OCI-LY3 (cell line): ENCODE measurements at regions not wholly inside any gene's neighbourhood (a gene's known extent, or its start where the extent isn't known, plus 50 kb on each side); places are given as distances from the start of the nearest gene placed in this dataset.

Experiments used
- H2AFZ ChIP-seq: fragments of 200-600, 300-600 bp; shearing (Covaris generic); 2 replicates; pipeline ENCODE4 v1.6.0; 2014; ENCODE audit warnings: antibody characterized with exemption, low read depth, low read length
- H3K27ac ChIP-seq: fragments of 200-600, 300-600 bp; sonication (generic); 2 replicates; pipeline ENCODE4 v1.5.1; 2014; ENCODE audit warnings: mild to moderate bottlenecking, low read length, moderate library complexity, mixed read lengths
- H3K27me3 ChIP-seq: fragments of 200-600, 300-600 bp; sonication (generic); 2 replicates; pipeline ENCODE4 v1.6.1; 2014; ENCODE audit warnings: low read depth, low read length, mixed read lengths
- H3K36me3 ChIP-seq: fragments of 200-600, 300-600 bp; sonication (generic); replicated peaks from 2 replicates; pipeline ENCODE3; 2014; ENCODE audit warnings: low read depth, low read length, mixed read lengths
- H3K4me1 ChIP-seq: fragments of 300-600, 200-600 bp; sonication (generic); 2 replicates; pipeline ENCODE4 v1.6.1; 2014; ENCODE audit warnings: low read length, mixed read lengths
- H3K4me2 ChIP-seq: fragments of 200-600, 300-600 bp; sonication (generic); 2 replicates; pipeline ENCODE4 v1.6.1; 2014; ENCODE audit warnings: low read length, mixed read lengths
- H3K4me3 ChIP-seq: fragments of 300-600, 200-600 bp; sonication (generic); 2 replicates; pipeline ENCODE4 v1.5.1; 2014; ENCODE audit warnings: antibody characterized with exemption, mild to moderate bottlenecking, low read length, moderate library complexity
- H3K79me2 ChIP-seq: fragments of 300-600, 200-600 bp; shearing (Covaris generic); 2 replicates; pipeline ENCODE4 v1.6.1; 2014; ENCODE audit warnings: mild to moderate bottlenecking, low read length, mixed read lengths
- H3K9ac ChIP-seq: fragments of 300-600, 200-600 bp; shearing (Covaris generic); 2 replicates; pipeline ENCODE4 v1.6.0; 2014; ENCODE audit warnings: mild to moderate bottlenecking, low read length, moderate library complexity
- H3K9me3 ChIP-seq: fragments of 200-600, 300-600 bp; shearing (Covaris generic); 2 replicates; pipeline ENCODE4 v1.6.1; 2014; ENCODE audit warnings: low read length, mixed read lengths; ENCODE audit not compliant: insufficient read depth
- H4K20me1 ChIP-seq: fragments of 200-600, 300-600 bp; sonication (generic); 2 replicates; pipeline ENCODE4 v1.6.1; 2016; ENCODE audit warnings: low read length, mixed read lengths; ENCODE audit not compliant: insufficient read depth
- EZH2phosphoT487 ChIP-seq: fragments of 200-600 bp; shearing (Covaris generic); IDR thresholded peaks from 2 replicates; pipeline ENCODE4 v1.6.1; 2018; ENCODE audit warnings: antibody characterized with exemption, mixed run types, low read depth
- TF ChIP-seq, protein P1 (sequence below): fragments of 200-600, 300-600 bp; sonication (generic); IDR thresholded peaks from 2 replicates; pipeline ENCODE4 v1.5.1; 2014; ENCODE audit warnings: antibody characterized with exemption, low read length, low read depth

- H3K4me3 ChIP-seq: no peak overlapping the region
- H4K20me1 ChIP-seq: no peaks in the 10 kb centered on the region
- no peak overlapping the region for H2AFZ ChIP-seq
- TF ChIP-seq, protein P1, sequence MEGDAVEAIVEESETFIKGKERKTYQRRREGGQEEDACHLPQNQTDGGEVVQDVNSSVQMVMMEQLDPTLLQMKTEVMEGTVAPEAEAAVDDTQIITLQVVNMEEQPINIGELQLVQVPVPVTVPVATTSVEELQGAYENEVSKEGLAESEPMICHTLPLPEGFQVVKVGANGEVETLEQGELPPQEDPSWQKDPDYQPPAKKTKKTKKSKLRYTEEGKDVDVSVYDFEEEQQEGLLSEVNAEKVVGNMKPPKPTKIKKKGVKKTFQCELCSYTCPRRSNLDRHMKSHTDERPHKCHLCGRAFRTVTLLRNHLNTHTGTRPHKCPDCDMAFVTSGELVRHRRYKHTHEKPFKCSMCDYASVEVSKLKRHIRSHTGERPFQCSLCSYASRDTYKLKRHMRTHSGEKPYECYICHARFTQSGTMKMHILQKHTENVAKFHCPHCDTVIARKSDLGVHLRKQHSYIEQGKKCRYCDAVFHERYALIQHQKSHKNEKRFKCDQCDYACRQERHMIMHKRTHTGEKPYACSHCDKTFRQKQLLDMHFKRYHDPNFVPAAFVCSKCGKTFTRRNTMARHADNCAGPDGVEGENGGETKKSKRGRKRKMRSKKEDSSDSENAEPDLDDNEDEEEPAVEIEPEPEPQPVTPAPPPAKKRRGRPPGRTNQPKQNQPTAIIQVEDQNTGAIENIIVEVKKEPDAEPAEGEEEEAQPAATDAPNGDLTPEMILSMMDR: no peak
- TF ChIP-seq EZH2phosphoT487: no peak
- H3K4me2 ChIP-seq: no peak overlapping the region
- no peaks in the 10 kb centered on the region for H3K36me3 ChIP-seq
- H3K27ac ChIP-seq: no peak overlapping the region
- H3K27me3 ChIP-seq: no peaks in the 10 kb centered on the region
- no peaks in the 10 kb centered on the region for H3K4me1 ChIP-seq
- no peak overlapping the region for H3K9ac ChIP-seq
- H3K79me2 ChIP-seq: no peaks in the 10 kb centered on the region
- H3K9me3 ChIP-seq: no peaks in the 10 kb centered on the region
Observed at GRCh38 chr17:6352016-6352415, 82.9 kb downstream of the AIPL1 start.

DNA sequence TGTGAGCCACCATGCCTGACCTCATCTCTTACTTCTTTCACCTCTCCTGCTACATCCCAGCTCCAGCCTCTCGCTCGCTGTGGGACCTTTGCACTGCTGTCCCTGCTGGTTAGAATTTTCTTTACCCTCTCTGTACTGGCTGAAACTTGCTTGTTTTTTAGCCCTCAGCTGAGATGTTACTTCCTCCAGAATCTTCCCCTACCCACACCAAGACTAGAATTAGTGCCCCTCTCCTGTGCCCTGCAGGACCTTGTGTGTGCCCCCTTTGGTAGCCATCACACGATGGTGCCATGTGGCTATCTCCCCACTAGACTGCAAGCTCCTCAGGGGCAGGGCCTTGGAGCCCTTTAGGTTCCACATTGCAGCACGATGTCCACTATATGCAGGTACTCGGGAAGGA, 84.1 kb downstream of the AIPL1 start:
- no peak overlapping the region for H3K27ac ChIP-seq
- no peak overlapping the region for H3K9ac ChIP-seq
- H3K4me1 ChIP-seq: no peaks in the 10 kb centered on the region
- TF ChIP-seq EZH2phosphoT487: no peak
- TF ChIP-seq, protein P1: no peak
- H3K4me2 ChIP-seq: no peak overlapping the region
- no peaks in the 10 kb centered on the region for H3K79me2 ChIP-seq
- no peaks in the 10 kb centered on the region for H3K9me3 ChIP-seq
- no peak overlapping the region for H2AFZ ChIP-seq
- no peak overlapping the region for H3K4me3 ChIP-seq
- no peaks in the 10 kb centered on the region for H3K36me3 ChIP-seq
- H4K20me1 ChIP-seq: no peaks in the 10 kb centered on the region
- no peaks in the 10 kb centered on the region for H3K27me3 ChIP-seq

DNA sequence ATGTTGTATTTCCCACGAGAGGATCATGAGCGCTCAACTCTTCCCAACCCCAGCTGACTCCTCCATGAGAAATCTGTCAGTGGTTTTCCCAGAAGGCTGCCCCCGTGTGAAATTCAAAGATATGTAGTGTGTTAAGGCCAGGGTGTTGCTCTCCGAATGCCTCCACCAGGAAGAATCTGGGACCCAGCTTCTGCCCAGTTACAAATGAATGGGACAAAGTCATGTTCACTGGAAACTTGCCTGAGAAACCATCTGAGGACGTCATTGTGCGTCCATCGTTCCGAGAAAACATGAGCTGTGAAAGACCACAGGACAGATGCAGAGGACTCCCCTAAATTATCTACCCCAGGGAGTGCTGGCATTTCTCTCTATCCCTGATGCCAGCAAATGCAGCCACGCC, 86.0 kb downstream of the AIPL1 start:
- no peaks in the 10 kb centered on the region for H3K27me3 ChIP-seq
- no peak overlapping the region for H3K9ac ChIP-seq
- H3K4me3 ChIP-seq: no peak overlapping the region
- TF ChIP-seq EZH2phosphoT487: no peak
- TF ChIP-seq, protein P1: no peak
- H3K9me3 ChIP-seq: no peaks in the 10 kb centered on the region
- no peak overlapping the region for H2AFZ ChIP-seq
- H4K20me1 ChIP-seq: no peaks in the 10 kb centered on the region
- no peaks in the 10 kb centered on the region for H3K4me1 ChIP-seq
- no peak overlapping the region for H3K27ac ChIP-seq
- no peak overlapping the region for H3K4me2 ChIP-seq
- no peaks in the 10 kb centered on the region for H3K79me2 ChIP-seq
- H3K36me3 ChIP-seq: no peaks in the 10 kb centered on the region

GRCh38 chr17:6347776-6348175, 87.1 kb downstream of the AIPL1 start:
- no peaks in the 10 kb centered on the region for H3K4me1 ChIP-seq
- H3K4me2 ChIP-seq: no peak overlapping the region
- H3K9me3 ChIP-seq: no peaks in the 10 kb centered on the region
- no peak overlapping the region for H3K4me3 ChIP-seq
- no peak overlapping the region for H2AFZ ChIP-seq
- H3K9ac ChIP-seq: no peak overlapping the region
- no peaks in the 10 kb centered on the region for H4K20me1 ChIP-seq
- H3K27me3 ChIP-seq: no peaks in the 10 kb centered on the region
- no peak overlapping the region for H3K27ac ChIP-seq
- H3K79me2 ChIP-seq: no peaks in the 10 kb centered on the region
- H3K36me3 ChIP-seq: no peaks in the 10 kb centered on the region
- no peak for TF ChIP-seq EZH2phosphoT487
- TF ChIP-seq, protein P1: no peak
